ENCODE measurements at regions not wholly inside any gene's neighbourhood (a gene's known extent, or its start where the extent isn't known, plus 50 kb on each side); places are given as distances from the start of the nearest gene placed in this dataset.

- no peak for DNase-seq
These were observed 183.9 kb downstream of the ARRDC4 start for GRCh38 chr15:98144388-98144787.

GRCh38 chr15:98146031-98146820 is 185.7 kb downstream of the ARRDC4 start:
- DNase-seq = no peak

GRCh38 chr15:98147415-98147814 is 186.9 kb downstream of the ARRDC4 start:
- peak; percentile 23 for DNase-seq

GRCh38 chr15:98150084-98150483 is 189.6 kb downstream of the ARRDC4 start:
- peak; percentile 19 for DNase-seq

- DNase-seq = peak; percentile 40
These were observed 190.0 kb downstream of the ARRDC4 start for GRCh38 chr15:98150536-98150935.

GRCh38 chr15:98151096-98151495 is 190.6 kb downstream of the ARRDC4 start:
- DNase-seq = no peak

GRCh38 chr15:98152156-98152555 is 191.7 kb downstream of the ARRDC4 start:
- no peak for DNase-seq

- no peak for DNase-seq
These were observed 194.4 kb downstream of the ARRDC4 start for GRCh38 chr15:98154863-98155262.

- no peak for DNase-seq
These were observed 194.9 kb downstream of the ARRDC4 start for GRCh38 chr15:98155356-98155755.

GRCh38 chr15:98160236-98160635 is 199.7 kb downstream of the ARRDC4 start:
- peak; percentile 84 for DNase-seq

GRCh38 chr15:98163319-98164045 is 203.0 kb downstream of the ARRDC4 start:
- no peak for DNase-seq

GRCh38 chr15:98164571-98164970 is 204.1 kb downstream of the ARRDC4 start:
- DNase-seq = no peak

- DNase-seq = no peak
These were observed 204.5 kb downstream of the ARRDC4 start for GRCh38 chr15:98164986-98165385.

- DNase-seq = no peak
These were observed 207.3 kb downstream of the ARRDC4 start for GRCh38 chr15:98167722-98168268.

- peak; percentile 15 for DNase-seq
These were observed 209.0 kb downstream of the ARRDC4 start for GRCh38 chr15:98169551-98169950.

- DNase-seq = no peak
These were observed 213.8 kb downstream of the ARRDC4 start for GRCh38 chr15:98174286-98174685.

GRCh38 chr15:98174841-98175240 is 214.3 kb downstream of the ARRDC4 start:
- DNase-seq = no peak

GRCh38 chr15:98177966-98178592 is 217.6 kb downstream of the ARRDC4 start:
- peak; percentile 33 for DNase-seq

- no peak for DNase-seq
These were observed 218.4 kb downstream of the ARRDC4 start for GRCh38 chr15:98178861-98179260.

GRCh38 chr15:98187549-98187948 is 227.0 kb downstream of the ARRDC4 start:
- no peak for DNase-seq

GRCh38 chr15:98190914-98191313 is 230.4 kb downstream of the ARRDC4 start:
- DNase-seq = no peak

GRCh38 chr15:98195796-98196195 is 235.3 kb downstream of the ARRDC4 start:
- no peak for DNase-seq

GRCh38 chr15:98196371-98196770 is 235.9 kb downstream of the ARRDC4 start:
- DNase-seq = no peak

GRCh38 chr15:98202256-98202655 is 241.8 kb downstream of the ARRDC4 start:
- no peak for DNase-seq

Measured in GF-D8 (cell line).